Kidney (tissue), 13 donors: ENCODE measurements at regions not wholly inside any gene's neighbourhood (a gene's known extent, or its start where the extent isn't known, plus 50 kb on each side); places are given as distances from the start of the nearest gene placed in this dataset.
"Not testable (repeated sequence)": the region's sequence is repeated elsewhere in the genome, so short reads cannot be mapped to it uniquely, and the experiment has no call there.

Experiments
- DNase-seq, 5 donors: peaks; one replicate each; pipeline ENCODE4 v3.0.0-alpha.2; 2013 to 2020
- FAIRE-seq: peaks from 2 replicates; lab custom pipeline; 2012; peaks lifted over from hg19 to GRCh38; lab: Jason Lieb, UNC
- H3K27ac ChIP-seq, 2 donors: one replicate each; pipeline ENCODE4 v1.7.0; 2013; ENCODE audit warnings: low read depth in 2 of 2, low read length in 2 of 2, inconsistent platforms in 1 of 2
- H3K27me3 ChIP-seq: one replicate; pipeline ENCODE4 v1.7.1; 2013; ENCODE audit warnings: low read length, inconsistent platforms; ENCODE audit not compliant: control insufficient read depth, insufficient read depth
- H3K36me3 ChIP-seq, 3 donors: one replicate each; pipeline versions ENCODE4 v1.7.0 to v1.7.1; 2013; ENCODE audit warnings: low read length in 3 of 3, control low read depth in 1 of 3, inconsistent platforms in 1 of 3; ENCODE audit not compliant: insufficient read depth in 3 of 3, control insufficient read depth in 2 of 3
- H3K4me1 ChIP-seq, 3 donors: one replicate each; pipeline versions ENCODE4 v1.7.0 to v1.7.1; 2013; ENCODE audit warnings: low read length in 3 of 3, inconsistent platforms in 1 of 3, low read depth in 1 of 3; ENCODE audit not compliant: control insufficient read depth in 2 of 3, insufficient read depth in 2 of 3
- H3K4me3 ChIP-seq, 3 donors: one replicate each; pipeline versions ENCODE4 v1.7.0 to v1.8.1; 2013; ENCODE audit warnings: low read length in 3 of 3, control low read depth in 1 of 3, inconsistent platforms in 1 of 3
- H3K9ac ChIP-seq, 3 donors: one replicate each; pipeline versions ENCODE4 v1.7.0 to v1.7.1; 2013; ENCODE audit warnings: low read length in 3 of 3, control low read depth in 1 of 3, inconsistent platforms in 1 of 3
- H3K9me3 ChIP-seq, 3 donors: one replicate each; pipeline versions ENCODE4 v1.7.0 to v1.7.1; 2013; ENCODE audit warnings: low read length in 3 of 3, control low read depth in 1 of 3, inconsistent platforms in 1 of 3; ENCODE audit not compliant: control insufficient read depth in 2 of 3, insufficient read depth in 1 of 3
- CTCF ChIP-seq: IDR thresholded peaks from 3 replicates; pipeline ENCODE4 v1.5.1; 2012; ENCODE audit warnings: mild to moderate bottlenecking, moderate library complexity, borderline replicate concordance; ENCODE audit not compliant: insufficient read depth; ENCODE audit errors: extremely low read depth
- intact Hi-C: fragments of 100-400 bp; cut with DNase I; formaldehyde crosslinking; loops from one replicate; pipeline ENCODE4 v1.11.1; 2022
- donor health status: control.
- donor health status: control.
- donor health status: control.
- donor health status: control.
- donor health status: control.
- donor health status: DM: yes; HTN: yes; CAD: no.
- donor health status: Normal renal cell carcinoma (clear cell type).

- Histone ChIP-seq H3K9me3 (no peaks in the 10 kb centered on the region), H3K36me3 (no peaks in the 10 kb centered on the region), H3K27ac (no peak overlapping the region), H3K4me1 (peaks cover 0 to 2% (median 0%) of the 10 kb centered on the region in 3 donors), H3K27me3 (no peaks in the 10 kb centered on the region), H3K9ac (no peak overlapping the region), H3K4me3 (no peak overlapping the region)
- no peak for TF ChIP-seq CTCF
- intact Hi-C loops = no loop called here
- DNase-seq = no peak
- no peak for FAIRE-seq
Measured at GRCh38 chr6:112881828-112882780, 535.0 kb downstream of the RFPL4B start.

GRCh38 chr6:112883095-112883494 lies 536.0 kb downstream of the RFPL4B start:
- FAIRE-seq = no peak
- intact Hi-C loops = no loop called here

GRCh38 chr6:112886415-112886814 lies 539.3 kb downstream of the RFPL4B start:
- DNase-seq (no peak), FAIRE-seq (no peak)
- intact Hi-C loops = no loop called here

More at GRCh38 chr6:112883095-112883494, 536.0 kb downstream of the RFPL4B start:
- Histone ChIP-seq H3K4me1 (no peaks in the 10 kb centered on the region), H3K36me3 (no peaks in the 10 kb centered on the region), H3K27ac (no peak overlapping the region), H3K27me3 (no peaks in the 10 kb centered on the region), H3K9ac (no peak overlapping the region), H3K9me3 (no peaks in the 10 kb centered on the region), H3K4me3 (no peak overlapping the region)
- TF ChIP-seq CTCF = no peak
- no peak for DNase-seq

GRCh38 chr6:112887424-112887823 lies 540.3 kb downstream of the RFPL4B start:
- H3K4me3 ChIP-seq, H3K9me3 ChIP-seq, H3K27me3 ChIP-seq, H3K4me1 ChIP-seq, H3K36me3 ChIP-seq, H3K9ac ChIP-seq, intact Hi-C loops, DNase-seq, FAIRE-seq, H3K27ac ChIP-seq: not testable (repeated sequence)

More at GRCh38 chr6:112886415-112886814, 539.3 kb downstream of the RFPL4B start:
- TF ChIP-seq CTCF = no peak
- Histone ChIP-seq H3K4me3 (no peak overlapping the region), H3K4me1 (no peaks in the 10 kb centered on the region), H3K9me3 (no peaks in the 10 kb centered on the region), H3K9ac (no peak overlapping the region), H3K36me3 (no peaks in the 10 kb centered on the region), H3K27ac (no peak overlapping the region), H3K27me3 (no peaks in the 10 kb centered on the region)
